Activated CD8-positive, alpha-beta memory T cell treated with anti-CD3 and anti-CD28 coated beads, Interleukin-2, amount 50 U/mL, for 1 hour (primary cell): ENCODE measurements at regions not wholly inside any gene's neighbourhood (a gene's known extent, or its start where the extent isn't known, plus 50 kb on each side); places are given as distances from the start of the nearest gene placed in this dataset.
"Not testable (repeated sequence)": the region's sequence is repeated elsewhere in the genome, so short reads cannot be mapped to it uniquely, and the experiment has no call there.

ENCODE experiments used
- DNase-seq: peaks from one replicate; pipeline ENCODE4 v3.0.0-alpha.2; 2020; ENCODE audit errors: extremely low read depth

- DNase-seq, result not testable (repeated sequence)
Measured at GRCh38 chr2:87639801-87640440, 108.0 kb upstream of the PLGLB2 start.

GRCh38 chr2:87640961-87641563 lies 106.8 kb upstream of the PLGLB2 start:
- DNase-seq, result not testable (repeated sequence)

GRCh38 chr2:87643165-87643564 lies 104.7 kb upstream of the PLGLB2 start:
- not testable (repeated sequence) for DNase-seq

GRCh38 chr2:87647737-87648498 lies 100.0 kb upstream of the PLGLB2 start:
- DNase-seq, result not testable (repeated sequence)

GRCh38 chr2:87648815-87649214 lies 99.1 kb upstream of the PLGLB2 start:
- DNase-seq, result not testable (repeated sequence)

- DNase-seq, result not testable (repeated sequence)
Measured at GRCh38 chr2:87649871-87650270, 98.0 kb upstream of the PLGLB2 start.

GRCh38 chr2:87650837-87651236 lies 97.0 kb upstream of the PLGLB2 start:
- not testable (repeated sequence) for DNase-seq

GRCh38 chr2:87651589-87651988 lies 96.3 kb upstream of the PLGLB2 start:
- not testable (repeated sequence) for DNase-seq

GRCh38 chr2:87653373-87653772 lies 94.5 kb upstream of the PLGLB2 start:
- DNase-seq, result not testable (repeated sequence)

GRCh38 chr2:87654136-87654814 lies 93.6 kb upstream of the PLGLB2 start:
- DNase-seq, result not testable (repeated sequence)

- DNase-seq, result not testable (repeated sequence)
Measured at GRCh38 chr2:87657915-87658314, 90.0 kb upstream of the PLGLB2 start.

- DNase-seq, result not testable (repeated sequence)
Measured at GRCh38 chr2:87658357-87658756, 89.5 kb upstream of the PLGLB2 start.

- not testable (repeated sequence) for DNase-seq
Measured at GRCh38 chr2:87658976-87659375, 88.9 kb upstream of the PLGLB2 start.

GRCh38 chr2:87660164-87660563 lies 87.7 kb upstream of the PLGLB2 start:
- not testable (repeated sequence) for DNase-seq

- not testable (repeated sequence) for DNase-seq
Measured at GRCh38 chr2:87662316-87663290, 85.3 kb upstream of the PLGLB2 start.

GRCh38 chr2:87663347-87663746 lies 84.5 kb upstream of the PLGLB2 start:
- DNase-seq, result not testable (repeated sequence)

- DNase-seq, result not testable (repeated sequence)
Measured at GRCh38 chr2:87667027-87667426, 80.9 kb upstream of the PLGLB2 start.

GRCh38 chr2:87668361-87668760 lies 79.5 kb upstream of the PLGLB2 start:
- DNase-seq, result not testable (repeated sequence)

GRCh38 chr2:87669633-87670231 lies 78.2 kb upstream of the PLGLB2 start:
- not testable (repeated sequence) for DNase-seq

GRCh38 chr2:87672404-87672803 lies 75.5 kb upstream of the PLGLB2 start:
- not testable (repeated sequence) for DNase-seq
